Loucy (cell line): ENCODE measurements at regions not wholly inside any gene's neighbourhood (a gene's known extent, or its start where the extent isn't known, plus 50 kb on each side); places are given as distances from the start of the nearest gene placed in this dataset.

Experiments used
- EZH2phosphoT487 ChIP-seq: fragments of 200-600 bp; IDR thresholded peaks from 2 replicates; pipeline ENCODE4 v1.6.1; 2018; ENCODE audit warnings: antibody characterized with exemption, mild to moderate bottlenecking, moderate library complexity, borderline replicate concordance
- TF ChIP-seq, protein P1 (sequence below): fragments of 200-600 bp; sonication (generic); conservative IDR thresholded peaks from 2 replicates; pipeline ENCODE4 v1.5.1; 2014; ENCODE audit warnings: mild to moderate bottlenecking, antibody characterized with exemption, low read length

DNA sequence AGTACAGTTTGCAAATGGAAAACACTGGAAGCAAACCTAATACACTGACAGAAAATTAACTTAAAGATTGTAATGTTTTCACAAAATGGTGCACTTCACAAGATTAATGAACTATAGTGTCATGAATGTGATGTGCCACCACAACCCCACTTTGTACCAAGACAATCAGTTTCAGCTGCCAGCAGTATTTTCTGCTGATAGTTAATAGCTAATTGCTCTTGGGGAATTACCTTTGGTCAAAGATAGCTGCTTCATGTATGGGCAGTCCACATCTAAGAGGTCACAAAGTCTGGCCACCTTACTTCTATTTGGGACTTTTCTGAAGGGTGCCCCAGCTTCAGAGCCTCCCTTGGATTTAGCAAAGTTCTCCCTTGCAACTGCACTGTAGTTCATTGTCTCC lies 254.0 kb downstream of the CALCRL start:
- TF ChIP-seq, protein P1, sequence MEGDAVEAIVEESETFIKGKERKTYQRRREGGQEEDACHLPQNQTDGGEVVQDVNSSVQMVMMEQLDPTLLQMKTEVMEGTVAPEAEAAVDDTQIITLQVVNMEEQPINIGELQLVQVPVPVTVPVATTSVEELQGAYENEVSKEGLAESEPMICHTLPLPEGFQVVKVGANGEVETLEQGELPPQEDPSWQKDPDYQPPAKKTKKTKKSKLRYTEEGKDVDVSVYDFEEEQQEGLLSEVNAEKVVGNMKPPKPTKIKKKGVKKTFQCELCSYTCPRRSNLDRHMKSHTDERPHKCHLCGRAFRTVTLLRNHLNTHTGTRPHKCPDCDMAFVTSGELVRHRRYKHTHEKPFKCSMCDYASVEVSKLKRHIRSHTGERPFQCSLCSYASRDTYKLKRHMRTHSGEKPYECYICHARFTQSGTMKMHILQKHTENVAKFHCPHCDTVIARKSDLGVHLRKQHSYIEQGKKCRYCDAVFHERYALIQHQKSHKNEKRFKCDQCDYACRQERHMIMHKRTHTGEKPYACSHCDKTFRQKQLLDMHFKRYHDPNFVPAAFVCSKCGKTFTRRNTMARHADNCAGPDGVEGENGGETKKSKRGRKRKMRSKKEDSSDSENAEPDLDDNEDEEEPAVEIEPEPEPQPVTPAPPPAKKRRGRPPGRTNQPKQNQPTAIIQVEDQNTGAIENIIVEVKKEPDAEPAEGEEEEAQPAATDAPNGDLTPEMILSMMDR: no peak
- TF ChIP-seq EZH2phosphoT487: no peak
